HG03103 (cell line): ENCODE measurements at regions not wholly inside any gene's neighbourhood (a gene's known extent, or its start where the extent isn't known, plus 50 kb on each side); places are given as distances from the start of the nearest gene placed in this dataset.
"Not testable (repeated sequence)": the region's sequence is repeated elsewhere in the genome, so short reads cannot be mapped to it uniquely, and the experiment has no call there.

ENCODE experiments used
- ATAC-seq: cut with Tn5 transposase; IDR thresholded peaks from one replicate; pipeline ENCODE4 v1.9.1; 2021; ENCODE audit warnings: low read depth; ENCODE audit not compliant: unreplicated experiment

GRCh38 chr4:31674313-31674947 is 954.3 kb downstream of the PCDH7 start:
- ATAC-seq: no peak

GRCh38 chr4:31678356-31678755 is 958.2 kb downstream of the PCDH7 start:
- no peak for ATAC-seq

- ATAC-seq: no peak
Observed at GRCh38 chr4:31682796-31683195, 962.6 kb downstream of the PCDH7 start.

- no peak for ATAC-seq
Observed at GRCh38 chr4:31687717-31688342, 967.7 kb downstream of the PCDH7 start.

- no peak for ATAC-seq
Observed at GRCh38 chr4:31692399-31692940, 972.3 kb downstream of the PCDH7 start.

- no peak for ATAC-seq
Observed at GRCh38 chr4:31701256-31701655, 981.1 kb downstream of the PCDH7 start.

GRCh38 chr4:31702326-31702725 is 982.2 kb downstream of the PCDH7 start:
- no peak for ATAC-seq

- ATAC-seq: no peak
Observed at GRCh38 chr4:31714238-31714637, 994.1 kb downstream of the PCDH7 start.

GRCh38 chr4:31715302-31715701 is 995.1 kb downstream of the PCDH7 start:
- no peak for ATAC-seq

- ATAC-seq: no peak
Observed at GRCh38 chr4:31727030-31727429, 1006.9 kb downstream of the PCDH7 start.

GRCh38 chr4:31735004-31735403 is 1014.8 kb downstream of the PCDH7 start:
- no peak for ATAC-seq

- no peak for ATAC-seq
Observed at GRCh38 chr4:31737419-31737818, 1017.2 kb downstream of the PCDH7 start.

- no peak for ATAC-seq
Observed at GRCh38 chr4:31741326-31741725, 1021.2 kb downstream of the PCDH7 start.

- ATAC-seq: no peak
Observed at GRCh38 chr4:31748382-31748781, 1028.2 kb downstream of the PCDH7 start.

- ATAC-seq: not testable (repeated sequence)
Observed at GRCh38 chr4:31750581-31750980, 1030.4 kb downstream of the PCDH7 start.

GRCh38 chr4:31755751-31756150 is 1035.6 kb downstream of the PCDH7 start:
- no peak for ATAC-seq

GRCh38 chr4:31768756-31769155 is 1048.6 kb downstream of the PCDH7 start:
- no peak for ATAC-seq

- ATAC-seq: no peak
Observed at GRCh38 chr4:31783311-31783710, 1063.1 kb downstream of the PCDH7 start.

GRCh38 chr4:31784558-31784957 is 1064.4 kb downstream of the PCDH7 start:
- no peak for ATAC-seq

- no peak for ATAC-seq
Observed at GRCh38 chr4:31787701-31788100, 1067.5 kb downstream of the PCDH7 start.

GRCh38 chr4:31788676-31789075 is 1068.5 kb downstream of the PCDH7 start:
- ATAC-seq: no peak

GRCh38 chr4:31791666-31792065 is 1071.5 kb downstream of the PCDH7 start:
- ATAC-seq: no peak
